Fibroblast of pulmonary artery (primary cell): ENCODE measurements at regions not wholly inside any gene's neighbourhood (a gene's known extent, or its start where the extent isn't known, plus 50 kb on each side); places are given as distances from the start of the nearest gene placed in this dataset.
"Not testable (repeated sequence)": the region's sequence is repeated elsewhere in the genome, so short reads cannot be mapped to it uniquely, and the experiment has no call there.

Experiments used
- DNase-seq: peaks from one replicate; pipeline ENCODE4 v3.0.0-alpha.2; 2010; ENCODE audit warnings: low read depth
- H3K4me3 ChIP-seq: replicated peaks from 2 replicates; pipeline ENCODE4 v1.5.1; 2011; ENCODE audit warnings: low read depth, mild to moderate bottlenecking, control low read depth, low read length, moderate library complexity
- TF ChIP-seq, protein P1 (sequence below): IDR thresholded peaks from 2 replicates; pipeline ENCODE4 v1.5.1; 2011; ENCODE audit warnings: mild to moderate bottlenecking, control low read depth, low read length, inconsistent platforms; ENCODE audit errors: missing control alignments

DNA sequence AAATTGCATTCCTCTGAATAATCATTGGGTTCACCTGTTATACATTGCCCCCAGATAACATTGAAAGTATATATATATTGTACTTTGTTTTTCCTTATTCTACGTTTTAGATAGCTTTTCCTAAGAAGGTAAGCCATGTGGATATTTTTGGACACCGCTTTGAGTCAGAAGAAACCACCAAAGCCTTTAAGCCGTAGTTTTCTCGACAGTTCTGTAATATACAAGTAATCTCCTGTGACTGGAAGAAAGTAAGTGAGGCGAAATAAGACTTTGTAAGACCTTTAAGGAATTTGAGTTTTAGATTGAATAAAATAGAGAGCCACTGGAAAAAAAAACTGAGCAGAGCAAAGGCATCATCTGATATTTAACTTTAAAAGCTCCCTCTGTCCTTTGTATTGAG, 1092.0 kb downstream of the DIPK2A start:
- TF ChIP-seq, protein P1, sequence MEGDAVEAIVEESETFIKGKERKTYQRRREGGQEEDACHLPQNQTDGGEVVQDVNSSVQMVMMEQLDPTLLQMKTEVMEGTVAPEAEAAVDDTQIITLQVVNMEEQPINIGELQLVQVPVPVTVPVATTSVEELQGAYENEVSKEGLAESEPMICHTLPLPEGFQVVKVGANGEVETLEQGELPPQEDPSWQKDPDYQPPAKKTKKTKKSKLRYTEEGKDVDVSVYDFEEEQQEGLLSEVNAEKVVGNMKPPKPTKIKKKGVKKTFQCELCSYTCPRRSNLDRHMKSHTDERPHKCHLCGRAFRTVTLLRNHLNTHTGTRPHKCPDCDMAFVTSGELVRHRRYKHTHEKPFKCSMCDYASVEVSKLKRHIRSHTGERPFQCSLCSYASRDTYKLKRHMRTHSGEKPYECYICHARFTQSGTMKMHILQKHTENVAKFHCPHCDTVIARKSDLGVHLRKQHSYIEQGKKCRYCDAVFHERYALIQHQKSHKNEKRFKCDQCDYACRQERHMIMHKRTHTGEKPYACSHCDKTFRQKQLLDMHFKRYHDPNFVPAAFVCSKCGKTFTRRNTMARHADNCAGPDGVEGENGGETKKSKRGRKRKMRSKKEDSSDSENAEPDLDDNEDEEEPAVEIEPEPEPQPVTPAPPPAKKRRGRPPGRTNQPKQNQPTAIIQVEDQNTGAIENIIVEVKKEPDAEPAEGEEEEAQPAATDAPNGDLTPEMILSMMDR = no peak
- no peak for DNase-seq
- no peak overlapping the region for H3K4me3 ChIP-seq

DNA sequence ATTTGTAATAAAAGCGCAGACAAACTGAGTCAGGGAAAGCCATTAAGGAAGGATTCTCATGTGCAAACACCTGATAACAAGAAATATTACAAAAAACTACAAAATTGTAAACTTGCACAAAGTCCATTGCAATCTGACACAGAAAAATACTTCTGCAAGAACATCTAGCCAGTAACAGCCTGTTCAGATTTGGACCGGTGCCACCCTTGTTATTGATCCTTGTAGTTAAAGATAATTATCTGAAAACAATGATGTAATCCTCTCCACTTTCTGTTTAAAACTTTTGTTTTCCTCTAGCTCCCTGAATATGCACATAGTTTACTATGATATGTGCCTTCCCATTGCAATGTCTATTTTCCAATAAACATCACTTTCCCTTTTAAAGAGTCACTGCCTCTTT, 1090.2 kb downstream of the PLOD2 start:
- TF ChIP-seq, protein P1 = no peak

GRCh38 chr3:145079436-145079835, 1081.5 kb downstream of the PLOD2 start:
- no peak overlapping the region for H3K4me3 ChIP-seq
- DNase-seq = no peak
- TF ChIP-seq, protein P1 = no peak

More for the DNA sequence above, 1090.2 kb downstream of the PLOD2 start:
- DNase-seq = no peak
- no peak overlapping the region for H3K4me3 ChIP-seq

GRCh38 chr3:145087038-145087437, 1073.9 kb downstream of the PLOD2 start:
- no peak for DNase-seq
- no peak overlapping the region for H3K4me3 ChIP-seq
- TF ChIP-seq, protein P1 = no peak

DNA sequence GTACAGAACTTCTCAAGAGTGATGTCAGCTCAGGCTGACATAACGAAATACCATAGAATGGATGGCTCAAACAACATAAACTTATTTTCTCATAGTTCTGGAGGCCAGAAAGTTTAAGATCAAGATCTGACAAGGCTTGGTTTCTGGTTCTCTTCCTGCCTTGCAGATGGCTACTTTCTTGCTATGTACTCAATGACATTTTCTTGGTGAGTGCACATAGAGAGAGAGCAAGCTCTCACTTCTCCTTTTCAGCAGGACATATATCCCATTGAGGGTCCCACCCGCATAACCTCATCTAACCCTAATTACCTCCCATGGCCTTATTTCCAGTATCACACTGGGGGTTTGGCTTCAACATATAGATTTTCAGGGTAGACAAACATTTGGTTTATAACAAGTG, 1072.1 kb downstream of the PLOD2 start:
- TF ChIP-seq, protein P1 = no peak
- H3K4me3 ChIP-seq = no peak overlapping the region
- DNase-seq = no peak

- TF ChIP-seq, protein P1 = no peak
- no peak overlapping the region for H3K4me3 ChIP-seq
- DNase-seq = no peak
Measured at GRCh38 chr3:145089337-145089736, 1071.6 kb downstream of the PLOD2 start.

- TF ChIP-seq, protein P1 = no peak
- peak; percentile 86 for DNase-seq
- H3K4me3 ChIP-seq = no peak overlapping the region
Measured at GRCh38 chr3:145094355-145094941, 1066.5 kb downstream of the PLOD2 start.

DNA sequence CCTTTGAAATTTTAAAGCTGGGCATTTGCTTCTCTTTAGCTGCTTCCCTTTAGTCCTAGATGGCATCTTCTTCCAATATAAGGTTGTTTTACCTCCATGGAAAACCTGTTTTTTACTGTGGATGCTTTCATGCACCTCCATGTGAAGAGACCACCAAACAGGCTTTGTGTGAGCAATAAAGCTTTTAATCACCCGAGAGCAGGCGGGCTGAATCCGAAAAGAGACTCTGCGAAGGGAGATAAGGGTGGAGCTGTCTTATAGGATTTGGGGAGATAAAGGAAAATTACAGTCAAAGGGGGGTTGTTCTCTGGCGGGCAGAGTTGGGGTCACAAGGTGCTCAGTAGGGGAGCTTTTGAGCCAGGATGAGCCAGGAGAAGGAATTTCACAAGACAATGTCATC, 1049.8 kb downstream of the PLOD2 start:
- not testable (repeated sequence) for DNase-seq, H3K4me3 ChIP-seq
